Tibial nerve (tissue), 4 donors: ENCODE measurements at regions not wholly inside any gene's neighbourhood (a gene's known extent, or its start where the extent isn't known, plus 50 kb on each side); places are given as distances from the start of the nearest gene placed in this dataset.

Experiments used
- DNase-seq, 2 donors: peaks; one replicate each; pipeline ENCODE4 v3.0.0-alpha.2; 2019; ENCODE audit warnings: low spot score in 2 of 2
- H3K27ac ChIP-seq, 4 donors: fragments of 200-600 bp; sonication (generic) in 3 of 4; one replicate each; pipeline ENCODE4 v1.5.1; 2017 to 2019; ENCODE audit warnings: mild to moderate bottlenecking in 1 of 4
- H3K27me3 ChIP-seq, 2 donors: fragments of 200-600 bp; sonication (generic) in 1 of 2; one replicate each; pipeline versions ENCODE4 v1.5.1 to v1.6.0; 2017 to 2019
- H3K36me3 ChIP-seq, 3 donors: fragments of 200-600 bp; sonication (generic); one replicate each; pipeline ENCODE4 v1.5.1; 2018 to 2019
- H3K4me1 ChIP-seq, 4 donors: fragments of 200-600 bp; sonication (generic) in 3 of 4; one replicate each; pipeline ENCODE4 v1.5.1; 2017 to 2019
- H3K4me3 ChIP-seq, 4 donors: fragments of 200-600 bp; sonication (generic) in 3 of 4; one replicate each; pipeline ENCODE4 v1.5.1; 2017 to 2019; ENCODE audit warnings: mild to moderate bottlenecking in 1 of 4, moderate library complexity in 1 of 4
- H3K9me3 ChIP-seq, 4 donors: fragments of 200-600 bp; sonication (generic) in 3 of 4; one replicate each; pipeline ENCODE4 v1.5.1; 2017 to 2019
- EP300 ChIP-seq, 2 donors: sonication (generic); formaldehyde crosslinking; IDR thresholded peaks; one replicate each; pipeline ENCODE4 v1.6.1; 2017; ENCODE audit warnings: antibody characterized with exemption in 2 of 2, mild to moderate bottlenecking in 1 of 2
- POLR2A ChIP-seq, 2 donors: fragments of 450-650 bp; IDR thresholded peaks; one replicate each; pipeline ENCODE4 v1.6.1; 2017; ENCODE audit warnings: antibody characterized with exemption in 2 of 2, mild to moderate bottlenecking in 2 of 2, moderate library complexity in 2 of 2
- WGBS, 2 donors: methylation state at CpG; one replicate each; pipeline ENCODE4 v1.1.5; 2018; 5-methylcytosine and 5-hydroxymethylcytosine counted together
- TF ChIP-seq, protein P1 (sequence below), 5 experiments: fragments of 200-600 bp in 3 of 5; fragments of 450-650 bp in 2 of 5; sonication (generic) in 3 of 5; IDR thresholded peaks; one replicate each; pipeline ENCODE4 v1.5.1; 2016 to 2019; ENCODE audit warnings: antibody characterized with exemption in 5 of 5, mild to moderate bottlenecking in 3 of 5, moderate library complexity in 2 of 5

DNA sequence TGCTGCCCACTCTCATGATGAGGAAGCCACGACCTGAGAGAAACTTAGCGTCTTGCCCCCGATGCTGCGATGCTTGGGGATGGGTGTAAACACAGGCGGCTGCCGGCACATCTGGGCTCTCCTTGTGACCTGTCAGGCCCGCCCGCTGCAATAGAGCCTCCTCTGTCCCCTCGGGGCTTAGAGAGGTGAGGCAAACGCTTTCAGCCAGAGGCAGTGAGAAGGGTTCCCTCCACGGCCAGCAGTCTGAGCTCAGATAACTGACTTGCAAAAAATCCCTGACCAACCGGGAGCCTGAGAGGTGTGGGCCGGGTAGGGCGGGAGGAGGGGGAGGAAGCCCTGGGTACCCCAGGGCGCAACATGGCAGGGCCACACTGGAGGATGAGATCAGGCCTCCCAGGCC is 260.6 kb downstream of the C16orf95 start:
- WGBS, 2 donors = 66 to 78% methylated on average over 13 to 15 of the region's 15 CpGs
- DNase-seq = no peak

DNA sequence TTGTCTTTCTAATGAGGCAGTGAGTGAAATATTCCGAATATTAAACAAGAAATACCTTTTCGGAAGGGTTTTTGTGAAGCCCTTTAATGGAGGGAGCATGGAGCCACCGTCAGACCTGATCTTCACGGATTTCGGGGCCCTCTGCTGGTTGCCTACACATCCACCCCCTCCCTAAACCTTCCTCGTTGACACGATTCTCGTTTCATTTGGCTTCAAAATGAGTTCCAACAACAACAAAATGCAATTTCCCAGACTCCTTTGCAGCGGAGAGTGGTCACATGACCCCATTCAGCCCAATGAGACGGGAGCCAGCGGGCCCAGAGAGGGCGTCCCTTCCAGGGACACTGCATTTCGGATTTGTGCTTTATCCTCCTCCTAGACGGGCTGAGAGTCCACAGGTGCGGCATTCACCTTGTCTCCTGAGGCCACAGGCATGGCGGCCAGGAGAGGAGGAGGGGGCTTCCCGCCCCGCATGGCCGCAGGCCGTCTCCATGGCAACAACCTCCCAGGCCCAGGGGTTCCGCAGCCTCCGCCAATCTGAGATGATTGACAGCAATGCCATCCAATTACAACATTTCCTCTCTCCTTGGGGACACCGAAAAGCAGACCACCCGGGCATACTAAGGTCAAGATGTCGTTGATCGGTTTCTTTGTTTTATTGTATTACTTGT is 259.8 kb downstream of the C16orf95 start:
- no peak for DNase-seq
- Histone ChIP-seq H3K27me3 (peaks cover 0 to 22% of the 10 kb centered on the region in 2 donors), H3K36me3 (no peaks in the 10 kb centered on the region), H3K4me3 (no peak overlapping the region), H3K27ac (no peak overlapping the region), H3K9me3 (peaks cover 0 to 8% (median 0%) of the 10 kb centered on the region in 4 donors), H3K4me1 (peaks cover 0 to 22% (median 0%) of the 10 kb centered on the region in 4 donors)
- WGBS, 2 donors = 83 to 88% methylated on average over 26 of the region's 26 CpGs
- TF ChIP-seq, protein P1, sequence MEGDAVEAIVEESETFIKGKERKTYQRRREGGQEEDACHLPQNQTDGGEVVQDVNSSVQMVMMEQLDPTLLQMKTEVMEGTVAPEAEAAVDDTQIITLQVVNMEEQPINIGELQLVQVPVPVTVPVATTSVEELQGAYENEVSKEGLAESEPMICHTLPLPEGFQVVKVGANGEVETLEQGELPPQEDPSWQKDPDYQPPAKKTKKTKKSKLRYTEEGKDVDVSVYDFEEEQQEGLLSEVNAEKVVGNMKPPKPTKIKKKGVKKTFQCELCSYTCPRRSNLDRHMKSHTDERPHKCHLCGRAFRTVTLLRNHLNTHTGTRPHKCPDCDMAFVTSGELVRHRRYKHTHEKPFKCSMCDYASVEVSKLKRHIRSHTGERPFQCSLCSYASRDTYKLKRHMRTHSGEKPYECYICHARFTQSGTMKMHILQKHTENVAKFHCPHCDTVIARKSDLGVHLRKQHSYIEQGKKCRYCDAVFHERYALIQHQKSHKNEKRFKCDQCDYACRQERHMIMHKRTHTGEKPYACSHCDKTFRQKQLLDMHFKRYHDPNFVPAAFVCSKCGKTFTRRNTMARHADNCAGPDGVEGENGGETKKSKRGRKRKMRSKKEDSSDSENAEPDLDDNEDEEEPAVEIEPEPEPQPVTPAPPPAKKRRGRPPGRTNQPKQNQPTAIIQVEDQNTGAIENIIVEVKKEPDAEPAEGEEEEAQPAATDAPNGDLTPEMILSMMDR (IDR thresholded peaks at IDR 0.05) = no peak
- TF ChIP-seq POLR2A (IDR thresholded peaks at IDR 0.05) (peak in 1 of 2 donors; percentile 17), EP300 (IDR thresholded peaks at IDR 0.05) (no peak)

More for the DNA sequence above, 260.6 kb downstream of the C16orf95 start:
- Histone ChIP-seq H3K9me3 (peaks cover 0 to 8% (median 0%) of the 10 kb centered on the region in 4 donors), H3K27ac (no peak overlapping the region), H3K36me3 (no peaks in the 10 kb centered on the region), H3K27me3 (peaks cover 0 to 22% of the 10 kb centered on the region in 2 donors), H3K4me3 (no peak overlapping the region), H3K4me1 (peaks cover 0 to 20% (median 0%) of the 10 kb centered on the region in 4 donors)
- TF ChIP-seq POLR2A (IDR thresholded peaks at IDR 0.05) (no peak), EP300 (IDR thresholded peaks at IDR 0.05) (no peak)
- TF ChIP-seq, protein P1 (IDR thresholded peaks at IDR 0.05) = no peak

DNA sequence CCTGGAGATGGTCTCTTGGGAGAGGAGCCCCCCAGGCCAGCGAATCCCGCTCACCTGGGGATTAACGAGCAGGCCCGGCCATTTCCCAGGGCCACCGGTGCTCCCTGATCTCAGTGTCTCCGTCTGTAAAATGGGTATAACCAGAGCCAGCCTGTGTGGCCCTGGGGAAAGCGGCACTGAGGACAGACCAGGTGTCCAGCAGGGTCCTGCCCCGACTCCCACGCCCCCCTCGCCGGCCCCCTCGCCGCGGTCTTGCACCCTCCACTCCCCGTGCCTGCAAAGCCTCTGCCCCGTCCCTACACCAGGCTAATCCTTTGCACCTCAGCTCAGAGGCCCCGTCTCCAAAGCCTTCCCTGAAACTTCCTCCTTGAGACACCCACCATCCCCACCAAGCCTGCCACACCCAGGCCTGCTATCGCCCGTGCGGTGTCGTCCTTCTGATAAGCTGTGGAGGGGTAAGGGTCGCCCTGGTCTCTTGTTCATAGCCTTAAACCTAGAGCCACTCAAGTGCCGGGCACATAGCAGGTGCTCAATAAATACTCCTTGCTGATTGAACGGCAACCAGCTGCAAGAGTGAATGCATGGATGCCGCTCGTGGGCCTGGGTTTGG is 259.1 kb downstream of the C16orf95 start:
- H3K36me3 ChIP-seq = no peaks in the 10 kb centered on the region
- no peak overlapping the region for H3K27ac ChIP-seq
- TF ChIP-seq POLR2A (IDR thresholded peaks at IDR 0.05) = no peak
- TF ChIP-seq EP300 (IDR thresholded peaks at IDR 0.05) = no peak
- TF ChIP-seq, protein P1 (IDR thresholded peaks at IDR 0.05) = no peak
- DNase-seq = no peak
- WGBS, 2 donors = 96 to 97% methylated on average over 25 to 26 of the region's 26 CpGs
- H3K4me1 ChIP-seq = peaks cover 0 to 22% (median 0%) of the 10 kb centered on the region in 4 donors
- H3K4me3 ChIP-seq = no peak overlapping the region
- H3K27me3 ChIP-seq = peaks cover 0 to 19% of the 10 kb centered on the region in 2 donors
- peaks cover 0 to 8% (median 0%) of the 10 kb centered on the region in 4 donors for H3K9me3 ChIP-seq

DNA sequence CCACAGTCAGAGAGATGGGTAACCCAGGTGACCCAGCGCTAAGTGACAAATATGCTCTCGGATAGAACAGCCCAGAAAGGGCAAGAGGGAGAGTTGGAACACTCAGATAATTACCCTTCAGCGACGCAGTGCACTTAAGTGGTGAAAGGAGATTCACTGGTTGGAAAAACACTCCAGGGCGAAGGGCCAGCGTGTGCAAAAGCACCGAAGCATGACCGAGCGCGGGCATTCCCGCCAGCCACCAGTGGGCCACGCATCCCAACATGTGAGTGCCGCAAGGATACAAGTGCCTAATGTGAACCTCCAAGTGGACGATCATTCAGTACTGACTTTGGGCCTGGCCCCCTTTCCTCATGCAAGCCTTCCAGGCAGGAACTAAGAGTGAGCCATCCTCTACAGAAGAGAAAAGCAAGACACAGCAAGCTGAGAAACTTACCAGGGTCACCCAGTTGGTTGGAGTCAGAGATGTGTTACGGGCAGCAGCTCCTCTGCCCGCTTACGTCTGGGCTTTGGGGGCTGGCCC is 258.4 kb downstream of the C16orf95 start:
- Histone ChIP-seq H3K9me3 (peaks cover 0 to 8% (median 0%) of the 10 kb centered on the region in 4 donors), H3K27ac (no peak overlapping the region), H3K4me3 (no peak overlapping the region), H3K4me1 (peaks cover 0 to 15% (median 0%) of the 10 kb centered on the region in 4 donors), H3K27me3 (peaks cover 0 to 11% of the 10 kb centered on the region in 2 donors), H3K36me3 (no peaks in the 10 kb centered on the region)
- 84 to 91% methylated on average over 17 of the region's 17 CpGs for WGBS, 2 donors
- no peak for DNase-seq
- no peak for TF ChIP-seq POLR2A (IDR thresholded peaks at IDR 0.05)
- TF ChIP-seq, protein P1 (IDR thresholded peaks at IDR 0.05) = no peak
- TF ChIP-seq EP300 (IDR thresholded peaks at IDR 0.05) = no peak
